VCaP (cell line): ENCODE measurements at regions not wholly inside any gene's neighbourhood (a gene's known extent, or its start where the extent isn't known, plus 50 kb on each side); places are given as distances from the start of the nearest gene placed in this dataset.
"Not testable (repeated sequence)": the region's sequence is repeated elsewhere in the genome, so short reads cannot be mapped to it uniquely, and the experiment has no call there.

Experiments
- H3K27ac ChIP-seq: fragments of 450-650 bp; 2 replicates; pipeline ENCODE4 v1.5.1; 2017
- TF ChIP-seq, protein P1 (sequence below): fragments of 450-650 bp; conservative IDR thresholded peaks from 2 replicates; pipeline ENCODE4 v1.5.1; 2017; ENCODE audit warnings: mild to moderate bottlenecking, moderate library complexity

GRCh38 chr15:26028086-26028740 lies 165.1 kb upstream of the ATP10A start:
- no peak overlapping the region for H3K27ac ChIP-seq

DNA sequence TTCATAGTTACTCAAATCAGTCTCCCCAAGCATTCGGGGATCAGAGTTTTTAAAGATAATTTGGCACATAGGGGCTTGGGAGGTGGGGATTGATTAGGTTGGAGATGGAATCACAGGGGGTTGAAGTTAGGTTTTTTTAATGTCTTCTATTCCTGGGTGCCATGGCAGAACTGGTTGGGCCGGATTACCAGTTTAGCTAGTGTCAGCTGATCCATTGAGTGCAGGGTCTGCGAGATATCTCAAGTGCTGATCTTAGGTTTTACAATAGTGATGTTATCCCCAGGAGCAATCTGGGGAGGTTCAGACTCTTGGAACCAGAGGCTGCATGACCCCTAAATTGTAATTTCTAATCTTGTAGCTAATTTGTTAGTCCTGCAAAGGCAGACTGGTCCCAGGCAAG lies 163.5 kb upstream of the ATP10A start:
- not testable (repeated sequence) for H3K27ac ChIP-seq

More at GRCh38 chr15:26028086-26028740, 165.1 kb upstream of the ATP10A start:
- TF ChIP-seq, protein P1, sequence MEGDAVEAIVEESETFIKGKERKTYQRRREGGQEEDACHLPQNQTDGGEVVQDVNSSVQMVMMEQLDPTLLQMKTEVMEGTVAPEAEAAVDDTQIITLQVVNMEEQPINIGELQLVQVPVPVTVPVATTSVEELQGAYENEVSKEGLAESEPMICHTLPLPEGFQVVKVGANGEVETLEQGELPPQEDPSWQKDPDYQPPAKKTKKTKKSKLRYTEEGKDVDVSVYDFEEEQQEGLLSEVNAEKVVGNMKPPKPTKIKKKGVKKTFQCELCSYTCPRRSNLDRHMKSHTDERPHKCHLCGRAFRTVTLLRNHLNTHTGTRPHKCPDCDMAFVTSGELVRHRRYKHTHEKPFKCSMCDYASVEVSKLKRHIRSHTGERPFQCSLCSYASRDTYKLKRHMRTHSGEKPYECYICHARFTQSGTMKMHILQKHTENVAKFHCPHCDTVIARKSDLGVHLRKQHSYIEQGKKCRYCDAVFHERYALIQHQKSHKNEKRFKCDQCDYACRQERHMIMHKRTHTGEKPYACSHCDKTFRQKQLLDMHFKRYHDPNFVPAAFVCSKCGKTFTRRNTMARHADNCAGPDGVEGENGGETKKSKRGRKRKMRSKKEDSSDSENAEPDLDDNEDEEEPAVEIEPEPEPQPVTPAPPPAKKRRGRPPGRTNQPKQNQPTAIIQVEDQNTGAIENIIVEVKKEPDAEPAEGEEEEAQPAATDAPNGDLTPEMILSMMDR: no peak

- H3K27ac ChIP-seq: no peak overlapping the region
- TF ChIP-seq, protein P1: no peak
These were observed 161.1 kb upstream of the ATP10A start for GRCh38 chr15:26024241-26024640.

DNA sequence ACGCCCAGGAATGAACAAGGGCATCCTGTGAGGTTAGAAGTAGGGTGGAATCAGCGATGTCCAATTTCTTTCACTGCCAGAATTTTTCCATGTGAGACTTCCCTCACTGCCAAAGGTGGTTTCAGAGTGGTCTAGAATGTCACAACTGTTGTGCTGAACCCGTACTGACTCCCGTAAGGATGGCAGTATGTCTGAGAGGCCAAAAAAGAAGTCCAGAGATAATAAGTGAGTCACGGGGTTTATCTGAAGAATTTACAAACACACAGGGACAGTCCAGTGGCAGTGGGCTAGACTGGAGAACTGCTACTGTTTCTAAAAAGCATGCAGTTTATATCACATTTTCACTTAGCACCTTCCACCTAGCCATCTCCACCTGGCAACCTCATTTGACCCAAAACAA lies 160.6 kb upstream of the ATP10A start:
- TF ChIP-seq, protein P1: no peak
- no peak overlapping the region for H3K27ac ChIP-seq

DNA sequence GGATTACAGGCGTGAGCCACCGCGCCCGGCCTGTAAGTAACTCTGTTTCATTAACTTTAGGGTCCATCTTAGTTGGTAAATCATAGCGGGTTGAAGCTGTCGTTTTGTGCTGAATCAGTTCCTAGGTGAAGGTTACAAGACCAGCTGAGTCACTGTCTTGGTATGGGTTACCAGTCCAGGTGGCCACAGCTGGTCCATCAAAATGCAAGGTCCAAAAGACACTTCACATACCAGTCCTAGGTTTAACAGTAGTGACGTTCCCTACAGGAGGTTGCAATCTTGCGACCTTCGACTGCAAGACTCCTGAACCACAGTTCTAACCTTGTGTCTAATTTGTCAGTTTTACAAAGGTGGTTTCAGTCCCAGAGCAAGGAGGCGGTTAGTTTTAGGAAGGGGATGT lies 160.1 kb upstream of the ATP10A start:
- no peak overlapping the region for H3K27ac ChIP-seq

DNA sequence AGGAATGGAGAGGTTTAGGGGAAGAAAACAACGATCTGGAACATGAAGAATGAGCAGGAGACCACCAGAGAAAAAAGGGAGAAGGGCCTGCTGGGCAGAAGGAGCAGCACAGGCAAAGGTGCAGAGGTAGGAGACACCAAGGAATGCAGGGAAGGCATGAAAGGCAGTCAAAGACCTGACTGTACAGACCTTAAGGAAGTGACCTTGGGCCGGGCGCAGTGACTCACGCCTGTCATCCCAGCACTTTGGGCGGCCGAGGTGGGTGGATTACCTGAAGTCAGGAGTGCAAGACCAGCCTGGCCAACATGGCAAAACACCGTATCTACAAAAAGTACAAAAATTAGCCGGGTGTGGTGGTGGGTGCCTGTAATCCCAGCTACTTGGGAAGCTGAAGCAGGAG lies 157.7 kb upstream of the ATP10A start:
- no peak overlapping the region for H3K27ac ChIP-seq
- TF ChIP-seq, protein P1: no peak

More for the DNA sequence above, 160.1 kb upstream of the ATP10A start:
- TF ChIP-seq, protein P1: no peak

GRCh38 chr15:26017665-26018064 lies 154.5 kb upstream of the ATP10A start:
- TF ChIP-seq, protein P1: no peak
- no peak overlapping the region for H3K27ac ChIP-seq

DNA sequence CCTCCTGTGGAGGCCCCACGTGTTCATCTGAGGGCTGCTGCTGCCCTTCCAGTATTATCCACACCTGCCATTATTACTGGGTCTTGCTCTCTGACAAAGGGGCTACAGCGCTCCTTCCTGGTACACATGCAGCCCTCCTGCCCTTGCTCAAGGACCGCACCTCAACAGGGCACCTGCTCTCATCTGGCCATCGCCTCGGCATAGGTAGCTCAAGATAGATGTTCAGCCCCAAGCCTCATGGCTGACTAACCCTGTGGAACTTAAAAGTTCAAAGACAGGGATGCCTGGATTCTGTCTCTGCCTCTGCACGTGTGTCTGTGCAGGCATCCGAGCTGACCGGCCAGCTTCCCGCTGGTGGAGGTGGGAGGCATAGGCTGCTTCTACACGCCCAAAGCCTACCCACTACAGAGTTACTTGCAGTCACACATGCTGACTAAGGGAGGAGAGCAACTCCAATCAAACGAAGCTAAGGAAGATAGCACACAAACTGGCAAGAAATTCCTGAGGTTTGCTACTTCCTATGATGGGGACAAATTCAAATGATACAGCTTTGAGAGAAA lies 152.5 kb upstream of the ATP10A start:
- TF ChIP-seq, protein P1: no peak
- no peak overlapping the region for H3K27ac ChIP-seq
